AG09319 (cell line): ENCODE measurements at regions not wholly inside any gene's neighbourhood (a gene's known extent, or its start where the extent isn't known, plus 50 kb on each side); places are given as distances from the start of the nearest gene placed in this dataset.
"Not testable (repeated sequence)": the region's sequence is repeated elsewhere in the genome, so short reads cannot be mapped to it uniquely, and the experiment has no call there.

Experiments used
- DNase-seq: peaks from one replicate; pipeline ENCODE4 v3.0.0-alpha.2; 2010; ENCODE audit warnings: low read depth; ENCODE audit errors: extremely low read depth
- CTCF ChIP-seq: IDR thresholded peaks from 2 replicates; pipeline ENCODE4 v1.5.1; 2011; ENCODE audit warnings: low read depth, mild to moderate bottlenecking, inconsistent platforms, low read length, moderate library complexity

GRCh38 chr10:60479305-60480020 is 89.8 kb upstream of the ANK3 start:
- TF ChIP-seq CTCF: no peak
- DNase-seq: no peak

DNA sequence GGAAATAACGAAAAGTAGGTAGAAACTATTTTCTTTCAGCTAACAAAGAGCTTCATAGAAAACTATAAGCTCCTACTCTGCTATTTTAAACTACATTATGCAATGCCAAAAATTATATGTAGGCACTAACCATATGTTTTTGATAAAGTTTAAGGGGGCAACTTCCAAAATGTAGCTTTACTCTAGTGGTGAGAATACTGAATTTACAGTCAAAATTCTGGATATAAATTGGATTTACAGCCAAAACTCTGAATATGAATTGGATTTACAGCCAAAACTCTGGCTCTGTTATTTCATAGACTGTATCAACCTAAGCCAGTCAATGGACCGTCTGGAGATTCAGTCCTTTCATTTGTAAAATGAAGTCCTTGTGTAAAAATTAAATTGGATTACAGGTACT is 86.8 kb upstream of the ANK3 start:
- TF ChIP-seq CTCF: no peak
- no peak for DNase-seq

DNA sequence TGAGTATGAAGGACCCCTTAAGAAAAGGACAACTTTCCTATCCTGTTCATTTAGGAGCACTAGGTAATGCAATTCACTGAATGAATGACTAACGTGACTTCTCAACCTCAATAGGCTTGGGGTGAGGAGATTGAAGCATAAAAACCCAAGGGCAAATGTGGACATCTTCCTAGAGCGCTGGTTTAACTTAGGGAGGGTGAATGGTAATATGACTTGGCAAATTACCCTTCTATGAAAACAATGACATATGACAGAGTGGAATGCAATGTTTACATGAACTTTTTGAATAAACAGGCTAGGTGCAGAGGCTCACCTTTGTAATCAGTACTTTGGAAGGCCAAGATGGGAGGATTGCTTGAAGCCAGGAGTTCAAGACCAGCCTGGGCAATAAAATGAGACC is 83.9 kb upstream of the ANK3 start:
- no peak for DNase-seq
- no peak for TF ChIP-seq CTCF

DNA sequence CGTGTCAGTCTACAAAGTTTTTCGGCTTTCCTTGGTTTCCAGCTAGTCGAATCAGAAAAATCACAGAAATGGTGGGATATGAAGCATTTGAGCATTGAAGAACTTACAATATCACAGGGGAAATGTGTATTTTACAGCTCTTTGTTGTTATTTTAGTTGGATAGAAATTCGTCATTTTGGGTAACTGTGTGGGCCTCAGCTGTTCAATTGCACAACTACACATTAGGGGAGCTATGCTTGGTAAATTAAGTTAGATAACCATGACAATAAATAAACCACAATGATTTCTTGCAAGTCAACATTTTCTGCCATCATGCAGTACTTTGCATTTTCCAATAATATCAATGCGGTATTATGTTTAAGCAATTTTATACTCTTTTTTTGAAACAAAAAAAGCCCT is 80.4 kb upstream of the ANK3 start:
- no peak for DNase-seq
- TF ChIP-seq CTCF: no peak

DNA sequence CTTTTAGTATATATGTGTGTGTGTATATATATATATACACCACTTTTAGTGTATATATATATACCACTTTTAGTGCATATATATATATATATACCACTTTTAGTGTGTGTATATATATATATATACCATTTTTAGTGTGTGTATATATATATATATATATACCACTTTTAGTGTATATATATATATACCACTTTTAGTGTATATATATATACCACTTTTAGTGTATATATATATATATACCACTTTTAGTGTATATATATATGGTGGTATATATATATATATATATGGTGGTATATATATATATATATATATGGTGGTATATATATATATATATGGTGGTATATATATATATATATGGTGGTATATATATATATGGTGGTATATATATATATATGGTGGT is 79.5 kb upstream of the ANK3 start:
- not testable (repeated sequence) for DNase-seq

GRCh38 chr10:60467202-60467546 is 77.5 kb upstream of the ANK3 start:
- no peak for DNase-seq
- no peak for TF ChIP-seq CTCF

DNA sequence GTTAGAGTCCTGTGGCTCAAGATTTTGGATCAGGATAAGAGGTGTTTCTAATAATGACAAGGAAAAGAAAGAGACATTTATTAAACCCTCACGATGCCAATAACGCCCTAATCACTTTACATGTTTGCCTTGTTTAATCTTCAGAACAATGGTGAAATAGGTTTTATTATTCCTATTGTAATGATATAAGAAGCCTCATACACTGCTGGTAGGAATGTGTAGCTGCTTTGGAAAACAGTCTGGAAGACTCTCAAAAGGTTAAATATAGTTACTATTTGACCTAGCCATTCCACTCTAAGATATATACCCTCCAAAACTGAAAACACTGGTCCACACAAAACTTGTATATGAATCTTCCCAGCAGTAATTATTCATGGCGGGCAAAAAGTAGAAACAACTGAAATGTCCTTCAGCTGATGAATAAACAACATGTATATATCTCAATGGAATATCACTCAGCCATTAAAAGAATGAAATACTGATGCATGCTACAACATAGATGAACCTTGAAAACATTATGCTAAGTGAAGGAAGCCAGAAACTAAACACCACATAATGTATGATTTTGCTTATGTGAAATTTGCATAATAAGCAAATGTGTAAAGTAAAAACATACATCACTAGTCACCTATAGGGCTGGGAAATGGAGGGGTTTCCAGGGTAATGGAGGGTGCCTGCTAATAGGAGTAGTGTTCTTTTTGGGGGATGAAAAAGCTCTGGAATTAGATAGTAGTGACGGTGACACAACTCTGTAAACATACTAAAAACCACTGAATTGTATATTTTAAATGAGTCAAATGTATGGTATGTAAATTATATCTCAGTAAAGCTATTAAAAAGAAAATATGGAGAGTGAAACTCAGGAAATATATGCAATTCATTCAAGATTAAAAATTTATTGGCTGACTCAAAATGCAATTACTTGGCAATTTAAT is 76.9 kb upstream of the ANK3 start:
- no peak for TF ChIP-seq CTCF
- DNase-seq: no peak
